ENCODE measurements at regions not wholly inside any gene's neighbourhood (a gene's known extent, or its start where the extent isn't known, plus 50 kb on each side); places are given as distances from the start of the nearest gene placed in this dataset.

DNA sequence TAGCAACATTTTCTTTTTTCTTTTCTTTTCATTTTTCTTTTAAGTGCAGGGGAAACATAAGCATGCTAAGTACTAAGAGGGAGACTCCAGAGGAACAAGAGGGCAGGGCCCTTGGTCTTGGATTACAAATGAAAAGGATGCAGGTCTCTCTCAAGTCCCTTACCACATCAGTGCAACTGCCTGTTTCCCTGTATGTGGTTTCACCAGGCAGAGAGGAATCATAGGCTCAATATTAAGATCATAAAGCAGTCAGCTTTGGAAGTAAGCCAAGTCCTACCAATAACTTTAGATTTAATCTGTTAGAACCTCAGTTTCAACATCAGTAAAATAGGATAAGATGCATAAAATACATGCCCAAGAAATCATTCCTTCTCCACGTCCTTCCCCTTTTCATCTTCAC, 422.7 kb upstream of the PAPPA start:
- peak; percentile 14 for DNase-seq (ENCODE audit: low read depth)

DNA sequence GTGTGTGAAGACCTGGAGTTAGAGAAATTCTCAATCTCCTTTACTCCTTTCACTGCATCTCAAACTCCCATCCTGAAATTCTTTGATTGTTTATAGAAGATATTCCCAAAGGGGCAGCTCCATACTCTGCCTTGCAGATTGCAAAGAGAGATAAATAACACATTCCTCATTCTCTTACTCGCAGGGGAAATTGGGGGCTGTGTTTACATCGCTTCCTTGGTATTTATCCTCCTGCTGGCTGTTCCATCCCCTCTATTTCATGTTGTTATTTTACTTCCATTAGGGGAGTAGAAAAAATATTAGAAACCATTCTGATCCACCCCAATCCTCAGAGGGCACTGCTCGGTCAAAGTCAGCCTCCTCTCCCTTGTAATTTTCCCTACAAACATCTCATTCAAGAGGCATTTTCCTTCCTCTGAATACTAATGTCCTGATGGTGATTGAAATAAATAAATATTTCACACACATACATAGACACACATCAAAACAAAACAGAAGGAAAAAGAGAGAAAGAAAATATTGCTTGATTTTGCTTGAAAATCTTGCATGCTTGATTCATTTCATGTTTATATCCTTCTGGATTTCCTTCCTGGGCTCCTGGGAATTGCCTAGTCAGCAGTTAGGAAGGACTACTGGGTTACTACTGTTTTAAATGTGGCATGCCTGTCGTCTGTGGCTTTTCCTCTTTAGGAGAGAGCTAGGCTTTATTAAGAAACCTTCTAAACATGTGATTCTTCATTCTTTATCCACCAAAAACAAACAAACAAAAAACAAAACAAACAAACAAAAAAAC, 420.1 kb upstream of the PAPPA start:
- no peak for DNase-seq (ENCODE audit: low read depth)

DNA sequence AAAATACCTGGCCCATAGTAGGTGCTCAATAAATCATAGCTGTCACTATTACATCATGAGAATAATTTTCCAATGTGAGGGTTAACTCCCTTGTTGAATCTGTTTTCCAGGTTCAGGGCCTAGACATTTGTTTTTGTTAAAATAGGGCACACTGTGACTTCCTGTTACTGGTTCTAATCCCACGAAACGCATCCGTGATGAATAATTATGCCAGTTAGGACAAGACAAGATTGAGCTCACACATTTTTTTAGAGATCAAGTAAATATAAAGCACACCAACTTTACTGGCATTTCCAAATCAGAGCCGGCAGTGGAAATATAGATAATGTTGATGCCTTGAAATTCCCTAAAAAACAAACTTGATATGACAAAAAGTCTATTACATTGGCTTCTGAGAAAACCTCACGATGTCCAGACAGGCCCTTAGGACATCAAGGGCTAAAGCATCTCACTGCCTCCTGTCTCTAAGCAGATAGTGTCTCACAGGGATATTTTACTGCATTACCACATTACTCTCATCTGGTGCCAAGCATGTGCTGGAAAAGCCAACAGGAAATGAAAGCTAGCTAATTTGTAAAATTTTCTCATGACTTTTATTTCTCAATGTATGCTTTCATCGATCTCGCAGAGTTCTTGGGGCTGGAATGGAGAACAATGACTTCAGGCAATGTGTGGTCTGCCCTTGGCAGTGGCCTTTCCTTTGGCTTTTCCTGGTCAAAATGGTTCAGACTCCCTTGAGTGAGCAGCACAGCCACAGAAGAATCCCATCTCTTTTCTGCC, 414.3 kb upstream of the PAPPA start:
- DNase-seq (ENCODE audit: low read depth) = no peak

DNA sequence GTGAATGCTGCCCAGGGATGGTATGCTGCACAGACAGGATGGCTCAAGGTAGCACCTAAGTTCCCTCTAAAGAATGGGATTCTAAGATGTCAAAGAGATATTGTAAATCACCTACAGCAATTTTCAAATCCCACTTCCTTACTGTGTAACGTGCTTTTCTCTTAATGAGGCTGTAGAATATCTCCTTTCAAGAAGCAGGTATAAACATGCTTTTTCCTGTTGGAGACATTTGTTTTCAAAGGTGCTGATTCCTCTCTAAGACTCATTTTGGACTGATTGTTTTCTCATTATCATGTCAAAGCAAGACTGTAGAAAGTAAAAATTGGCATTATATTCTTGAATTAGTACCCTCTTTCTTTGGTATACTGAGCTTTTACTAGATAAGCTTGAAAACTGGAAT, 412.6 kb upstream of the PAPPA start:
- no peak for DNase-seq (ENCODE audit: low read depth)

DNA sequence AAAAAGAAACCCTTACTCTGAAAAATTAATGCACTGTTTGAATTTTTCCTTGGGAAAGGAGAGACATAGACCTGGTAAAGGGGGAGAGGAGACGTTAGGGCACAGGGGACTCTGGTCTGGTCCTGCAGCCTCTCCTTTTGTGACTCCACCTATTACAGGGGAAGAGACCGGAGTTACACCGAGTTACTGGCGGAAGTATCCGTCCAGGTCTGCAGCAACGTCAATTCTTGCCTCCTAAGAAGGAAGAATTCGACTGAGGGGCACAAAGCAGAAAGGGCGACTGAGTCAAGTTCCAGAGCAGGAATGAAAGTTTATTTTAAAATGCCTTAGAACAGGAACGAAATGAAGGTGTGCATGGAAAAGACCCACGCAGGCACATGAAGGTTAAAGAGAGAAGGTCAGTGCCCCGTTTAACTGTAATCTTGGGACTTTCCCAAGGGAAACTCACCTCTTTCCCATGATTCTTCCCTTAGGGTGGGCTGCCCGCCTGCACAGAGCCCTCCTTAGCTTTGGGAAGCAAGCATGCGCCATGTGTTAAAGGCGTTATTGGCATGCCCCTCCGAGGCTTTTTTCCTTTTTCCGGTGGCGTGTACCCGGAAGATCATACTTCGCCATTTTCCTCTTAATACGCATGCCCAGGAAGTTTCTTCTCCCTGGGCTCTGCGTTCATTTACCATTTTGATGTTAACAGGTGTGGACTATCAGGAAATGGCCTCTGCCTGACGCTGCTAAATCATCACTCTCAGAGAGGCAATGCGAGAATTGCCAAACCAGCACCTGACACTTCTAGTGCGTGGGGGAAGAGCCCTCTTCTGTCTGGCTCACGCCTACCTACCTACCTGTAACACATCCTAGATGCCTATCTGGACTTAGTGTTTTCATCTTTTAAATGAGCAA, 409.6 kb upstream of the PAPPA start:
- DNase-seq (ENCODE audit: low read depth) = no peak

DNA sequence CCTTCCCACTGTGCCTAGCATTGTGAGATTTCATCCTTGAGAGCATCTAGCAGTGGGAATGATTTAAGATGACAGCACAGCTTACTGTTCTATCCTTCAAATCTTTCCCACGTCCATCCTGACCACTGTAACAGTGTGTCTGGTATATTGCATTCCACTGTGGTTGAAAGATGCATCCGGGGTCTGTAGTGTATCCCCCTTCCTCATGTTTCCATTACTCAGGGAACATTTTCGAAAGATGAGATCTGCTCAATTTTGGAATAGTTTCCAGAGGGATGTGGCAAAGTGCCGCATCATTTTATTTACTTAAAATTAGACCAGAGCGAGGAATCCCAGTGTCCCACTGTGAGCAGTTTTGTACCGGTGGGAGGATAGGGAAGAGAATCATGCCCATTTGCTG, 407.1 kb upstream of the PAPPA start:
- peak; percentile 16 for DNase-seq (ENCODE audit: low read depth)

DNA sequence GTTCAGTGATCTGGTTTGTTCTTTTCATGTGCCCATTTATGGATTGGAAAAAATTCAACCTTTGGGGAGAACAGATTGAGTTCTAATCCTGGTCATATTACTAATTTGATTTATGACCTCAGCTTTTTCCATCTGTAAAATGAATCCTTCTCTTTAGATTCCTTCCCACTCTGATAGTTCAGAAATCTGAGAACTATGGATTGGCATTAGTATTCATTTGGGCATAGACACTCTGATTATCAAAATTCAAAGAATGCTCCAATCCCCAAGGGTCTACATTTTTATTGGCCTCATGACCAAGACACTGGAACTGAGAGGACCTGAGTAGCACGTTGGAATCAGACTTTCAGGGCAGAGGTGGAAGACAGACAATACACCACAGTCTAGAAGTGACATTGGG, 405.9 kb upstream of the PAPPA start:
- no peak for DNase-seq (ENCODE audit: low read depth)

DNA sequence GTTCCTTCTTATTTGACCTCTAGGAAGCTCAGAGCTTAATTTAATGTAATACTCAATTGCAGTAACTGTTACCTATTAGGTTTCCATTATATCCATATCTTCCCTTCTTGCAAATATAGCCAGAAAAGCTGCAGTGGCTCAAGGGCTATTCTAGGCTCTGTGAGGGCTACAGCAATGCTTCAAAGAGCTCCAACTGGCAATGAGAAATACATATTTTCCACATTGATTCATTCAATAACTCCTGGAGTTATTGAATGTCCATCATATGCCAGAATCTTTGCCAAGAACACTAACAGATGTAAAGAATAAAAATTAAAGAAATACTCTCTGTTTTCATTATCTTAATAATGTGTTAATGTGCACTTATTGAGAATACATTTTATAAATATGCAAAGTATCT, 396.9 kb upstream of the PAPPA start:
- DNase-seq (ENCODE audit: low read depth) = no peak

DNA sequence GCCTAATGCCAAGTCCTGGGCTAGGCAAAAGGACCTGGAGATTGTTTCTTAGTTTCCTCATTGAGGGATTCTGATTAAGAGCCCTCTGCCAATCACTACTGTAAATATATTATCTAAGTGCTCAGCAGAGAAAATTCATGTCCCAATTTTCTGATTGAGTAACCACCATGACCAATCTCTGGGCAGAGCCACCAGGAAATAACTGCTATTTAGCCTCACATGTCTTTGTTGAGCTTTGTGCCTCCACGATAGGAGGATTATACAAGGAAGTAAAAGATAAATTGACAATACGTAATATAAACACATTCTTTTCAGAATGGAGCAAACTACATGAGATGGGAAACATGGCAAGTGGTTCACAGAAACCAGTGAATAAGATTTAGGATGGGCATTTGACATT, 396.1 kb upstream of the PAPPA start:
- no peak for DNase-seq (ENCODE audit: low read depth)

DNA sequence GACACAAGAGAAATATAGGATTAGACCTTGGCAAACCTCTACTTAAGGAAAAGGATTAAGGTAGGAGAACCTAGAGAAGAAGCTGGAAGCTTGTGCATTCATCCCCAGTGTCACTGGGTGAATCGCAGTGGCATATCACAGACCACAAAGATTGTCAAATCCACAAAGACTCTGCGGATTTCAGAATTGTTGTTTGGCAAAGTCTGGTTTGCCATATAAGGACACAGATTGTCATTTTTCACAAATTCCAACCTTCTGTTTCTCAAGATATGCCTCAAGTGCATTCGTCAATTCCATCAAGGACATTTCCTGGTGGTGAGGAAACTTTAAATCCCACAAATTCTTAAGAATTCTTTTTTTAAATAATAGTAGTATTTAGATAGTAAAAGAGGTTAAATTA, 395.1 kb upstream of the PAPPA start:
- no peak for DNase-seq (ENCODE audit: low read depth)

DNA sequence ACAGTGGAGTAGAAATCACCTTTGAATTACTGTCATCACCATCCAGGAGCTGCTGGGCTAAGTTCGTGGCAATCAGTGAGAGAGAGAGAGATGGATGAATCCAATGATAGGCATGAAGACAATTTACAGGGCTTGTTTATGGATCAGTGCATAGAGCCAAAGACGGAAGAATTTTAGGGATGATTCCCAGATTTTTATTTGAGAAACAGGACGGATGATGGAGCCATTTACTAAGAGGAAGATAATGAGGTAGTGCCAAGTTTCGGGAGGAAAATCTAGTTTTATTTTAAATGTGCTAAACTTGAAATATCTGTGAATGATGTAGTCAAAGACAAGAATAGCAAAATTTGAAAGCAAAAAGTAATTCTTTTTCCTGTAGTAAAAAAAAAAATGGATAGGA, 394.2 kb upstream of the PAPPA start:
- DNase-seq (ENCODE audit: low read depth) = no peak

DNA sequence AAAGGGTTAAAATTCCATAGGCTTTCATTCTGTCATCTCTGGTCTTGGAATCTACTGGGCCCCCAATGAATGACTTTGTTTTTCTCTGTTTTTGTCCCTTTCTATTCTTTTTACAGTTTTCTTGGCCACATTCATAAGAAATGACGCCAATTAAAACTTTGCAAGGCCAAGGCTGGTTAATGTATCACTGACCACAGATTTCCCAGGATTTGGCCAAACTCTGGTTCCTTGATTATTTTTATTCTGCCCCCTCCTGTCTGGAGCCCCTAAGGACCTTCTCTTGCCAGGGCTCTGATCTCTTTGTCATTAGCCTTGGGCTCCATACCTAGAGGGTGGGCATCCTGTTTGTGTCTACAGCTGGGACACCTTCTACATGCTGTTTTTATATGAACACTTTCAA, 388.9 kb upstream of the PAPPA start:
- DNase-seq (ENCODE audit: low read depth) = no peak

DNA sequence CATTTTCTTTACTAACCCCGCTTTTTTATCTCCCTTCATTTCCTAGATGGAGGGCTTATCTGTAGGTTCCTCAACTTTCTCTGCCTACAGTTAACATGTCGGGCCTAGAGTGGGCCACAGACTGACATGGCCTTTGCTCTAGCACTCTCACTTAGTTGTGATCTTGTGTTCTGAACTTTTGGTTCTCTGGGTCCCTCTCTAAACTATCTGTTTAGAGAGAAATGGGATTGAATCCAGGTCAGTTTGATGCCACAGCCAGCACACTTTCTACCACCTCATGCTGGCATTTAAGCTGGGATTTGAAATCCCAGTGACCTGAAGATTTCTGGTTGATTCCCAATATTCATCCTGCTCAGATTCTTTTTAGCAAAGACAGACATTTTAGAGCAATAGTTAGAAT, 388.5 kb upstream of the PAPPA start:
- DNase-seq (ENCODE audit: low read depth) = no peak

DNA sequence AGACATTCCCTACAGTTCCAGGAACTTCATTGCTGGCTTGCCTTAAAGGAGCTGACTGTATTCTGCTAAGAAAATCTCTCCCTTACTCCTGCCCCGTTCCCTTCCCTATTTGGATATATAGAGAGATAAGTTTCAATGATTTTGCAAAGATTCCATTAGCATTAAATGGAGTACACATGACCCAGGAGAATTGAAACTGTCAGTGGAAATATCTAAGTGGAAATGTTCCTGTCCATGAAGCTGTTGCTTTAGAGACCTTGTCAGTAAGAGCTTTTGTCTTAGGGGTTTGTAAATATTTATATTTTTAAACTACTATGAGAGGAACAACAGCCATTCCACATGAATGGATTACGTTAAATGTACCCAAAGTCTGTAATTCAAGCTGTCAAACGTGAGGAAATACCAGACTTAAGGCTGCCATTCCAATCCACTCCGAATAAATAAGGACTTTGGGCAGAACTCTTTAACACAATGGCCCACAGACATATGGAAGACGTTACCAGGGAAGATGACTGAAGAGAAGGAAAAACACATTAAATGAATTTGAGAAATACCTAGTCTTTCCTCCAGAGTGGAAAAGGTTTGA, 387.1 kb upstream of the PAPPA start:
- no peak for DNase-seq (ENCODE audit: low read depth)

DNA sequence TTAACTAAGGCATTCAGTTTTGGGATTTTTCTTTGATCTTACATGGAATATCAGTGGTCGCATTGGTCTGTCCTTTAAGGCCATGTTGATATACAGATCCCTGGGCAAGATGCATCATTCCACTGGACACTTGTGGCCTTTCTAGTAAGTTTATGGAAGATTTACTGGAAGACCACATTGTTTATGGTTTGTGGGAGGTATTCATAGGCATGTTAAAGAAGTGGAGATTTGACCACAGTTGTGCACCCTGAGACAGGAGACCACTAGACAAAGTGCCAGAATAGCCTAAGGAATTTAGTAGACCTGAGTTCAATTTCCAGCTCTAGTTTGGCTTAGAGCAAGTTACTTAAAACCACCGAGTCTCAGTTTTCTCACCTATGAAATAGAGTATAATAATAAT, 383.1 kb upstream of the PAPPA start:
- DNase-seq (ENCODE audit: low read depth) = no peak

DNA sequence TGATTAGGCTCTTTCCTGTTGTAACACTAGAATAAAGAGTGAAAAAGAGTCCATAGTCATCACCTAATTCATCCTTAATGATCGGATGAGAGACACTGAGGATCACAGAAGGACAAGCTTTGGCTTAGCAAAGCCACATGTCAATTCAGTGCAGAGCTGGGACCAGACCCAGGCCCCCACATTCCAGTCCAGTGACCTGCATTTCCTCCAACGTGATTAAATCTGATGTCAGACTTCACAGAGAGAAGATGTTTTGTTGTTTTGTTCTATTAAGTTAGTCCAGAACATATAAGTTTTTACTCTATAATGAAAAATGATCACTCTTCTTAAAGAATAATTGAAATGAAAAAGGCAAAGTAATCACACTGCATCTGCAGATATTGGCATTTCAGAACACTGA, 377.9 kb upstream of the PAPPA start:
- no peak for DNase-seq (ENCODE audit: low read depth)

DNA sequence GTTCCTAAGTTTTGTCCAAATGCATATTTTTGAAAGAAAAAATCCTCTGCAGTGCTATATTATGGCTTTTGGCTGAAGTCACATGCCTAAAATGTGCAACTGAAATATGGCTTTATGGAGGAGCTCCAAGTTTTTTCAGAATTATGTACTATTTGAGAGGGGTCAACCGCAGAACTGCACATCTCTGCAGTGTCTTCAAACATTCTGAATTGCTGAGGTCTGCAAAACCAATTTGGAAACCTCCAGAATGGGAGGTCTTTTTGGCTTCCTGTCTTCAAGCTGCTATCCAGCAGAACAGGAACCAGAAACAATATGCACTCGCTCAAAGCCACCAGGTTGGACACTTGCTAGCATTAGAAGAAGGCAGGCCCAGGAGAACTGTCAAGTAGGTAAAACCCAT, 376.0 kb upstream of the PAPPA start:
- DNase-seq (ENCODE audit: low read depth) = no peak

DNA sequence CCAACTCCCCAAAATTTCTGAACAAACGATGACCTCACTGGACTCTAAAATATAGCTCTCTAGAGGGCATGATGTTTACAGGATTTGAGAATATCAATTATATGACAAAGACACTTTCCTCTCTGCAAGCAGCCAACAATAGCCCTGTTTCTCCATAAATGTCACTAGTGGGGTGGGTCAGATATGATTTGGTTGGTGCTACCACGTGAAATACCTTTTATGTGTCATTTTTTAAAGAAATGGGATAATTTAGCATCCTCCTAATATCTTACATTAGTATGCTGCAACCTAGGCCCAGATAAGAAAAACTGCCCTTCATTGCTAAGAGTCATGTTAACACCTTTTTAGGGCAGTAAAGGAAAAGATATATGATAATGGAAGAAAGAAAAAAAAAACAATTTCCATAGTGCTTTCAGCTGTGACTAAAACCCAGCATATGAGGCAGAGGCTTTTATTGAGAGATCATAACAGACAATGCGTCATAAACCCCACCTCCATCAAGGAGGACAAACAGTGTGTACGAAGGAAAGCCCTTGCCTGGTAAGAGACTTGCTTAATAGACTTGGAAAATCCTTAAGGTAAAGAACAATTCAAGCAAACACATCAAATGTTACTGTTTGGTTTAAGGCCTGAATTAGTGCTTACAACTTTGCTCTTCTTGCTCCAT, 372.4 kb upstream of the PAPPA start:
- DNase-seq (ENCODE audit: low read depth) = peak; percentile 28

DNA sequence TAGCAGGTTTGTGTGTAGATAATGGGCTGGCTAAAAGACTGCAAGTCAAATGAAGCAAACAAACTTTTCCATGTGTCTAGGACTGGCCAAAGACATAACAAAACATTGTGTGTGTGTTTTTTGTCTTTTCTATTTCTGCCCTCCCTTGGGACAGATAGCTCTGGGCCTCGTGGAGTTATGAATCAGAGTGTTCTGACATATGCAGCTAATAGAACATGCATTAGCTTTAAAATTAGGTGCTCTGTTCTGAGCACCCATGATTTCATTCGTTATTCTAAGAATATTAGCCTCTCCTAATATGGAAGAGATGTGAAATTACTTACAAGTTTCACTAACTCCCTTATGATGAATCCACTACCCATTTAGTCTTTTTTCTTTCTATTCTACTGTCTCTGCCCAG, 367.3 kb upstream of the PAPPA start:
- DNase-seq (ENCODE audit: low read depth) = no peak

DNA sequence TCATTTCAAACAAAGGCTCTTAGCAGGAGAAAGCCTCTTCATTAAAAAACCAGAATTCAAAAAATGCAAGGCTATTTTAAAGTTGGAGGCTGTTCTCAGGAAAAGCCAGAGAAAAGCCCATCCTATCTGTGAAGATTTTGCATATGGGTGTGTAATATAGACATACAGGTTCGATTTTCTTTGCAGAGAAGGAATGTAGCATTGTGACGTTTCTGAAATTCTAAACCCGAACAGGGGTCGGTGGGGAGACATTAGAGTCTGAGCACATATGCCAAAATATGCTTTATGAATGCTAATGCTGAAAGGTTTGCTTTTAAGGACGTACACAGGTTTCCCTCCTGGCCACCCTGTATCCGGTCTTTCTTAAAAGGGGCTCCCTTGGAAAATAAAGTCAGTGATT, 363.1 kb upstream of the PAPPA start:
- no peak for DNase-seq (ENCODE audit: low read depth)

DNA sequence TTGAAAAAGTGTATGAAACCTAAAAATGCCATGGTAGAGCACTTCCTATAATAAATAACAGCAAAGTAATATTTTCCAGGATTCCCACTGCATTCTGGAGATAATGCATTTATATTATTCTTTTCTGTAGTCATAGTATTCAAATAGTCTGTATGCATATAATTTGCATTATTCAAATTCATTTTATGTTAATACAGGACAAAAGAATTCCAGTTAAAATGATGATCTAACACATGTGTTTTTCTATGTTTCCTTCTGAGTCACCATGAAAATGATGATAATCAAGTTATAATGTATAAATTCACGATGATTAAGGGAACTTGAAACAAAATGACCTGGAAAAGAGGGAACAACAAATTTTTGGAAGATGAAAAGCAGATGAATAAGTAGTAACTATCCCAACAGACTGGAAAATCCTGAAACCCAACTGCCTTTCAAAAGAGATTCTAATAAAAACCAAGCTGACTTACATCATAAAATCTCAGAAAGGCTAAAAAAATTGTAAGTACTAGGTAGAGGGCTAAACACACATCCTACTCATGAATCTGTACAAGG, 358.6 kb upstream of the PAPPA start:
- DNase-seq (ENCODE audit: low read depth) = no peak
